ENCODE measurements at regions not wholly inside any gene's neighbourhood (a gene's known extent, or its start where the extent isn't known, plus 50 kb on each side); places are given as distances from the start of the nearest gene placed in this dataset.

DNA sequence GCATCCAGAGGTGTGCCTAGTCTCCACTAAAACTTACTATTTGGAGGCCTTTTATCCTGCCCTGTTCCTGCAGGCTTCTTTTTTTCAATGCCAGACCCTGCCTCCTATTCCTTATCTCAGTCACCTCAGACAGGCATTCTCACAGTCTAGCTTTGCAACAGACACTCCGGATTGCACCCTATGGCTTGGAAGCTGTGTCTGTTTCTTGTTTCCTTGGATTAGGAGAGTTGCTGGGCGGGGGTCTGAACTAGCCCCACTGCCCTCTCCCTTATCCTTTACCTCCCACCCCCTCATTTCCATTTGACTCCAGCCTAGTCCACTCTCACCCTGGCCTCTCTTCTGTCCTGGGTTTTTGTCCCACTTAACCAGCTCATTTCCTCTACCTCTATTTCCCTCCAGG, 228.1 kb upstream of the CITED2 start:
- TF ChIP-seq, protein P1, sequence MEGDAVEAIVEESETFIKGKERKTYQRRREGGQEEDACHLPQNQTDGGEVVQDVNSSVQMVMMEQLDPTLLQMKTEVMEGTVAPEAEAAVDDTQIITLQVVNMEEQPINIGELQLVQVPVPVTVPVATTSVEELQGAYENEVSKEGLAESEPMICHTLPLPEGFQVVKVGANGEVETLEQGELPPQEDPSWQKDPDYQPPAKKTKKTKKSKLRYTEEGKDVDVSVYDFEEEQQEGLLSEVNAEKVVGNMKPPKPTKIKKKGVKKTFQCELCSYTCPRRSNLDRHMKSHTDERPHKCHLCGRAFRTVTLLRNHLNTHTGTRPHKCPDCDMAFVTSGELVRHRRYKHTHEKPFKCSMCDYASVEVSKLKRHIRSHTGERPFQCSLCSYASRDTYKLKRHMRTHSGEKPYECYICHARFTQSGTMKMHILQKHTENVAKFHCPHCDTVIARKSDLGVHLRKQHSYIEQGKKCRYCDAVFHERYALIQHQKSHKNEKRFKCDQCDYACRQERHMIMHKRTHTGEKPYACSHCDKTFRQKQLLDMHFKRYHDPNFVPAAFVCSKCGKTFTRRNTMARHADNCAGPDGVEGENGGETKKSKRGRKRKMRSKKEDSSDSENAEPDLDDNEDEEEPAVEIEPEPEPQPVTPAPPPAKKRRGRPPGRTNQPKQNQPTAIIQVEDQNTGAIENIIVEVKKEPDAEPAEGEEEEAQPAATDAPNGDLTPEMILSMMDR (IDR thresholded peaks at IDR 0.05): no peak
- TF ChIP-seq POLR2A (IDR thresholded peaks at IDR 0.05): no peak

All from Peyer's patch (tissue), 4 donors.